ENCODE measurements at regions not wholly inside any gene's neighbourhood (a gene's known extent, or its start where the extent isn't known, plus 50 kb on each side); places are given as distances from the start of the nearest gene placed in this dataset.
A peak's percentile ranks its signal among the peaks of the same experiment; 100 is the strongest.
"Not testable (repeated sequence)": the region's sequence is repeated elsewhere in the genome, so short reads cannot be mapped to it uniquely, and the experiment has no call there.

- no peak overlapping the region for H3K4me3 ChIP-seq (ENCODE audit: low read depth, low read length)
- TF ChIP-seq CTCF (IDR thresholded peaks at IDR 0.05; ENCODE audit: control insufficient read depth, extremely low read depth, insufficient read depth): no peak
- no peak for DNase-seq (ENCODE audit: low read depth)
Observed at GRCh38 chr10:56466005-56466404, 104.9 kb upstream of the ZWINT start.

DNA sequence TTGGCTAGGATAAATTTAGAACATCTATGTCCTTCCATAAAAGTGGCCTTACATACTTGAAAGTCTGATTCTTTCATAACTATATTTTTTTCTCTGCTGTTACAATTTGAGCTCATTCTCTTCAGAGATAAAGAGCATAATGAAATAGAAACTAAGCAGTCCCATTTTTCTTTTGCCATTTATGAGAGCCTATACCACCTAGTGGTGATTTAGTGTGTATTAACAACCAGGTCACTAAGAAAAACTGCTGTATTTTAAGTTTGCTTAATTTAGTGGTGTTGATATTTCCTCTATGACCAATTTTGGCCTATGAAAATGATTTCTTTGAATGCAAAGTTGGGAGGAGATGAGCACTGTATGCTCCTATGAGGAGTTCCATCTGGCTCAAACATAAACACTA is 88.7 kb upstream of the ZWINT start:
- DNase-seq (ENCODE audit: low read depth): peak; percentile 11
- peak; percentile 62 for TF ChIP-seq CTCF (IDR thresholded peaks at IDR 0.05; ENCODE audit: control insufficient read depth, extremely low read depth, insufficient read depth)
- no peak overlapping the region for H3K4me3 ChIP-seq (ENCODE audit: low read depth, low read length)

- not testable (repeated sequence) for H3K4me3 ChIP-seq (ENCODE audit: low read depth, low read length); DNase-seq (ENCODE audit: low read depth)
Observed at GRCh38 chr10:56447613-56448012, 86.6 kb upstream of the ZWINT start.

GRCh38 chr10:56441337-56441736 is 80.3 kb upstream of the ZWINT start:
- not testable (repeated sequence) for H3K4me3 ChIP-seq (ENCODE audit: low read depth, low read length); DNase-seq (ENCODE audit: low read depth)
